ENCODE measurements at regions not wholly inside any gene's neighbourhood (a gene's known extent, or its start where the extent isn't known, plus 50 kb on each side); places are given as distances from the start of the nearest gene placed in this dataset.
A peak's percentile ranks its signal among the peaks of the same experiment; 100 is the strongest.

DNA sequence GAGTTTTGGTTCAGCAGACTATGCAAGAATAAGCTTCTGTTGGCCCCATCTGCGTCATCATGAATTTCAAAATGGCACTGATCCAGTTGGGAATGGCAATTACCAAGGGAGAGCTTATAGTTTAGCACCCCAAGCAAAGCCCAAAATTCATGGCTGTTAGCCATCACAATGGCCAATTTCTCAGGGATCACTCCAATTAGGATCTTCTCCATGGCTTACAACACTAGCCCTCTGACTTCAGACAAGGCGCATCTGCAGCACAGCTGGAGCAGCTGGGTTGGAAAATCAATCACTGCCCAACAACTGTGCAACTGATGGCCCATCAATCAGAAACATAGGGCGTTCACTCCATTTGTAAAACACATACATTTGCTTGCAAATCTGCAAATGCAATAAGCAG, 273.6 kb downstream of the SRBD1 start:
- H3K27me3 ChIP-seq (ENCODE audit: control insufficient read depth, insufficient read depth, low read length), result peaks cover 4% of the 10 kb centered on the region
- FAIRE-seq (no peak), DNase-seq (ENCODE audit: low read depth) (no peak)
- TF ChIP-seq, protein P1, sequence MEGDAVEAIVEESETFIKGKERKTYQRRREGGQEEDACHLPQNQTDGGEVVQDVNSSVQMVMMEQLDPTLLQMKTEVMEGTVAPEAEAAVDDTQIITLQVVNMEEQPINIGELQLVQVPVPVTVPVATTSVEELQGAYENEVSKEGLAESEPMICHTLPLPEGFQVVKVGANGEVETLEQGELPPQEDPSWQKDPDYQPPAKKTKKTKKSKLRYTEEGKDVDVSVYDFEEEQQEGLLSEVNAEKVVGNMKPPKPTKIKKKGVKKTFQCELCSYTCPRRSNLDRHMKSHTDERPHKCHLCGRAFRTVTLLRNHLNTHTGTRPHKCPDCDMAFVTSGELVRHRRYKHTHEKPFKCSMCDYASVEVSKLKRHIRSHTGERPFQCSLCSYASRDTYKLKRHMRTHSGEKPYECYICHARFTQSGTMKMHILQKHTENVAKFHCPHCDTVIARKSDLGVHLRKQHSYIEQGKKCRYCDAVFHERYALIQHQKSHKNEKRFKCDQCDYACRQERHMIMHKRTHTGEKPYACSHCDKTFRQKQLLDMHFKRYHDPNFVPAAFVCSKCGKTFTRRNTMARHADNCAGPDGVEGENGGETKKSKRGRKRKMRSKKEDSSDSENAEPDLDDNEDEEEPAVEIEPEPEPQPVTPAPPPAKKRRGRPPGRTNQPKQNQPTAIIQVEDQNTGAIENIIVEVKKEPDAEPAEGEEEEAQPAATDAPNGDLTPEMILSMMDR (IDR thresholded peaks at IDR 0.05; ENCODE audit: insufficient read depth, low read length, severe bottlenecking), result no peak
- no peak overlapping the region for H3K4me3 ChIP-seq (ENCODE audit: low read depth, low read length)
- no peaks in the 10 kb centered on the region for H3K36me3 ChIP-seq (ENCODE audit: control insufficient read depth, insufficient read depth, low read length)

DNA sequence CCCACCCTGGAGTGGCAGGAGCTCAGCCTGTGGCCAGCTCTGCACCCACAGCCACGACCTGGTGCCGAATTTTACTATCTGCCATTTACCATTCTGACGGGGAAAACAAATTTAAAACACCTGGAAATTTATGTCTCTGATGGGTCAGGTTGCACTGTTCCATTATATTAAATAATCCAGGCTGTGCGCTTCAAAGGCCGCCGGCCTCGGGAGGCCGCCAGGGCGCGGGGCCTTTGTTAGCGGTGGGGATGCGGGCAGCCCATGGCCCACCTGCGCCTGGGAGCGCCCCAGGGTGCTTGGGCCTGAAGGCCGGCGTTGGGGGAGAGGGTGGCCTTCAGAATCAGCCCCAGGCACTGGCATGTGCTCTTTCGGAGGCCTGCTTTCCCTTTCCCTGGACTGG, 276.9 kb downstream of the SRBD1 start:
- DNase-seq (ENCODE audit: low read depth), result no peak
- no peak for FAIRE-seq
- Histone ChIP-seq H3K27me3 (ENCODE audit: control insufficient read depth, insufficient read depth, low read length) (no peaks in the 10 kb centered on the region), H3K4me3 (ENCODE audit: low read depth, low read length) (no peak overlapping the region), H3K36me3 (ENCODE audit: control insufficient read depth, insufficient read depth, low read length) (no peaks in the 10 kb centered on the region)
- TF ChIP-seq, protein P1 (IDR thresholded peaks at IDR 0.05; ENCODE audit: insufficient read depth, low read length, severe bottlenecking), result no peak

DNA sequence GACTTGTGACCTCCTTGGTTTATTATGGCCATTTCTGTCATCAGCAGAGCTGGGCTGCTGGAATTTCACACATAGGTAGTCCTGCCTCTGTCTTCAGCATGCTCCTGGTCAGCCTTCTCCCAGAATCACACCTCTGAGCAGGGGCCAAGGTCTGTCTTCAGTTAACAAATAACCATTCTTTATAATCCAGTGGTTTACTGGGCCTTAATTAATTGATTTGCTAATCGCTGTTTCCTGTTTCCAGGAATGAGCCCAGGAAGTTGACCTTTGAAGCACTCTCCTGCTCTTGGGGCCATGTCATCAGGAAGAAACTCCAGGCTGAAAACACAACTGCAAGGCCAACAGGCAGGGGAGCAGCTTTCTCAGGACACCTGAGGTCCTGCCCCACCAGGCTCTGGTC, 278.5 kb downstream of the SRBD1 start:
- no peak overlapping the region for H3K4me3 ChIP-seq (ENCODE audit: low read depth, low read length)
- DNase-seq (ENCODE audit: low read depth) (no peak), FAIRE-seq (no peak)
- H3K27me3 ChIP-seq (ENCODE audit: control insufficient read depth, insufficient read depth, low read length), result no peaks in the 10 kb centered on the region
- H3K36me3 ChIP-seq (ENCODE audit: control insufficient read depth, insufficient read depth, low read length), result no peaks in the 10 kb centered on the region
- TF ChIP-seq, protein P1 (IDR thresholded peaks at IDR 0.05; ENCODE audit: insufficient read depth, low read length, severe bottlenecking), result no peak

DNA sequence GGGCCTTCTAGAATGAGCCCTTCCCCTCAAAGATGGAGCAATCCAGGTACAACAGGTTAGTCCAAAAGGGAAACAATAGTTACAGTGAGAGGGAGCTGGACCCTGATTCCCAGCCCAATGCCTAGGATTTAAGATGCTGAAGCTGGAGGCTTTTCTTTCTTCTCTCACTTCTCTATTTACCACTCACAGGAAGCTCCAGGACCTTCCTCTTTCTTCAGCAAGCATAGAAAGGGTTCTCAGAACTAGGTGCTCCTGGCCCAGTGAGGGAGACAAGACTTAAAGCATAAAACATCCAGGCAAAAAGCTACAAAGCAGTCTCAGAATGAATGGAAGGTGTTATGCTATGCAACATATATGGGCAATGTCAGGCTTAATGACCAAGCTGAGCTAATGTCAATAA, 279.0 kb downstream of the SRBD1 start:
- Histone ChIP-seq H3K4me3 (ENCODE audit: low read depth, low read length) (no peak overlapping the region), H3K36me3 (ENCODE audit: control insufficient read depth, insufficient read depth, low read length) (no peaks in the 10 kb centered on the region), H3K27me3 (ENCODE audit: control insufficient read depth, insufficient read depth, low read length) (no peaks in the 10 kb centered on the region)
- FAIRE-seq, result no peak
- TF ChIP-seq, protein P1 (IDR thresholded peaks at IDR 0.05; ENCODE audit: insufficient read depth, low read length, severe bottlenecking), result no peak
- no peak for DNase-seq (ENCODE audit: low read depth)

DNA sequence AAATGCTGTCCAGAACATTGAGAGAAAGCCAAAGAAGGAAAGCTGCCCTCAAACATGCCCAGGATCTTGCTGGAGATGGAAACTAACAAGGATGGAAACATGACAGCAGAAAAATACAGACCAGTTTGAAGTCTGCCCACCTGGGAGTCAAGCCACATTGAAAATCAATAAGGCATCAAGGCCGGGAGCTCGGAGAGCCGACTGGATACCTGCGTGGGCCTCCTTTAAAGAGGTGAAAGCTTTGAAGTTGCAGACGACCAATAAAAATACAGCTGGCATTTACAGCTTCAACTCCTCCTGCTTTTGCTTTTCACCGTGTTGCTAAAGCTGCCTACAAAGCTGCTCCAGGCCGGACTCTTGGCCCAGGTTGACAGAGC, 279.7 kb downstream of the SRBD1 start:
- TF ChIP-seq, protein P1 (IDR thresholded peaks at IDR 0.05; ENCODE audit: insufficient read depth, low read length, severe bottlenecking), result no peak
- no peaks in the 10 kb centered on the region for H3K27me3 ChIP-seq (ENCODE audit: control insufficient read depth, insufficient read depth, low read length)
- DNase-seq (ENCODE audit: low read depth) (no peak), FAIRE-seq (no peak)
- H3K36me3 ChIP-seq (ENCODE audit: control insufficient read depth, insufficient read depth, low read length), result no peaks in the 10 kb centered on the region
- no peak overlapping the region for H3K4me3 ChIP-seq (ENCODE audit: low read depth, low read length)

DNA sequence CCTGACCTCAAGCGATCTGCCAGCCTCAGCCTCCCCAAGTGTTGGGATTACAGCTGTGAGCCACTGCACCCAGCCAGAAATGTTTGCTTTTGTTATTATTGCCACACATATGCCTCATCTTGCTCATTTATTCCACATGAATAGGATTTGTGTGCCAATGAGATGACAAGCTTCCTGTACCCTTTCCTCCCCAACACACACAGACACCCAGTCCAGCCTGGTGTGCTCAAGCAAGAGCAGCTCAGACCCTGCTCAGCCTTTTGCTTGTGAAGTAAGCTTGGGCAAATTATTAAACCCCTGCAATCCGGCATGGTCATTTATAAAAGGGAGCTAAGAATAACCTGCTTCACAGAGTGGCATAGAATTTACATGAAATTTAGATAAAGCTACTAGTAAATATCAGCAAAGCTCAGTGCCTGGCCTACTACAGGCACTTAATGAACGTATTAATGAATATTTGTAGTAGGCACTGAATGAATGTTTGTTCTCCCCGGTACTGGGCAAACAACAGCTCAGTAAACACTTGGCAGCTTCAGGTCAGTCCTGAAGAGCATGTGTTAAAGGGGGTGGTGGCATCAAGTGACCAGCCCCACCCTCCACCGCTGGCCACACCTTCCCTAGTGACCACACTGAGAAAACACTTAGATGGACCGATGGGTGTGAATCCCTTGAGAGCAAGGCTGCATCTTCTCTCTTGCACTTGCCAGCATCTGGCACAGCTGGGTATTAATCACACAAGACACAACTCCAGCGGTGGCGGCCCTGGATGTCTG, 280.2 kb downstream of the SRBD1 start:
- H3K36me3 ChIP-seq (ENCODE audit: control insufficient read depth, insufficient read depth, low read length), result no peaks in the 10 kb centered on the region
- H3K27me3 ChIP-seq (ENCODE audit: control insufficient read depth, insufficient read depth, low read length), result no peaks in the 10 kb centered on the region
- H3K4me3 ChIP-seq (ENCODE audit: low read depth, low read length), result no peak overlapping the region
- TF ChIP-seq, protein P1 (IDR thresholded peaks at IDR 0.05; ENCODE audit: insufficient read depth, low read length, severe bottlenecking), result no peak
- FAIRE-seq (no peak), DNase-seq (ENCODE audit: low read depth) (peak; percentile 82)
